GM23338 (cell line): ENCODE measurements at regions not wholly inside any gene's neighbourhood (a gene's known extent, or its start where the extent isn't known, plus 50 kb on each side); places are given as distances from the start of the nearest gene placed in this dataset.
"Not testable (repeated sequence)": the region's sequence is repeated elsewhere in the genome, so short reads cannot be mapped to it uniquely, and the experiment has no call there.

Source experiments
- CTCF ChIP-seq, 2 experiments: fragments of 200-600 bp in 1 of 2; sonication (generic) in 1 of 2; conservative IDR thresholded peaks; 2 replicates each; pipeline versions ENCODE4 v1.5.1 to v1.6.1; 2016 to 2017; ENCODE audit warnings: antibody characterized with exemption in 2 of 2, low read depth in 2 of 2, mild to moderate bottlenecking in 2 of 2, moderate library complexity in 1 of 2
- NANOG ChIP-seq: IDR thresholded peaks from 2 replicates; pipeline ENCODE4 v1.6.1; 2016; ENCODE audit warnings: antibody characterized with exemption, borderline replicate concordance
- ZNF331 ChIP-seq: fragments of 250-450 bp; sonication (Bioruptor Pico); IDR thresholded peaks from 2 replicates; pipeline ENCODE4 v1.5.0; 2020; ENCODE audit warnings: low read depth, mild to moderate bottlenecking, moderate library complexity

DNA sequence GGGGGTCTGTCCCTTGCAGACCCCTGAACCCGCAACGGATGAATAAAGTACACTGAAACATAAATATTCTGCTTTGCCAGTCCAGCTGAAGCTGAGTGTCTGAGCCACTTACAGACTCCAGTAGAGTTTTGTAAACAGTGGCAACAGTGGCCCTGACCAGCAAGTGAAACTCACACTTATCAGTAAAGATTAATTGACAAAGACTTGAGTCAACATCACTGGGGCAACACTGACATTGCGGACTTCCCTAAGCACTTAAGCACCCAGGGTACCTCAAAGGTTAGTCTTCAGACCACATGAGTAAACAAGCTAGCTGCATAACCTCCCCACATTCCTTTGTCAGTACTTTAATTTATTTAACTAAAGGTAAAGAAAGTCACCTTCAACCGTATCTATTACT lies 79.8 kb upstream of the HSFY2 start:
- not testable (repeated sequence) for TF ChIP-seq NANOG; CTCF (conservative IDR thresholded peaks at IDR 0.05; ENCODE audit: low read depth in 2 of 2); ZNF331
